Neuronal stem cell (in vitro differentiated cells): ENCODE measurements at regions not wholly inside any gene's neighbourhood (a gene's known extent, or its start where the extent isn't known, plus 50 kb on each side); places are given as distances from the start of the nearest gene placed in this dataset.

ENCODE experiments used
- DNase-seq: peaks from one replicate; pipeline ENCODE4 v3.0.0-alpha.2; 2013; ENCODE audit warnings: low spot score
- H2AFZ ChIP-seq: one replicate; pipeline ENCODE4 v1.6.1; 2013; ENCODE audit warnings: mild to moderate bottlenecking, low read length, inconsistent platforms
- H2AK5ac ChIP-seq: 2 replicates; pipeline ENCODE4 v1.6.1; 2013; ENCODE audit warnings: low read depth, mild to moderate bottlenecking, inconsistent platforms, low read length, moderate library complexity, mixed read lengths
- H2BK120ac ChIP-seq: 2 replicates; pipeline ENCODE4 v1.6.1; 2013; ENCODE audit warnings: low read depth, mild to moderate bottlenecking, inconsistent platforms, low read length, moderate library complexity, mixed read lengths
- H2BK12ac ChIP-seq: one replicate; pipeline ENCODE4 v1.6.1; 2013; ENCODE audit warnings: low read length, inconsistent platforms
- H2BK15ac ChIP-seq: 2 replicates; pipeline ENCODE4 v1.6.1; 2013; ENCODE audit warnings: mild to moderate bottlenecking, low read length, inconsistent platforms, mixed read lengths
- H2BK5ac ChIP-seq: one replicate; pipeline ENCODE4 v1.6.1; 2013; ENCODE audit warnings: inconsistent platforms, mild to moderate bottlenecking, low read length, moderate library complexity
- H3K14ac ChIP-seq: one replicate; pipeline ENCODE4 v1.6.1; 2013; ENCODE audit warnings: low read length, inconsistent platforms
- H3K18ac ChIP-seq: 2 replicates; pipeline ENCODE4 v1.6.1; 2013; ENCODE audit warnings: low read length, inconsistent platforms
- H3K23ac ChIP-seq: 2 replicates; pipeline ENCODE4 v1.6.1; 2013; ENCODE audit warnings: low read depth, mild to moderate bottlenecking, mixed read lengths, low read length, inconsistent platforms; ENCODE audit not compliant: poor library complexity
- H3K27ac ChIP-seq: replicated peaks from 3 replicates; pipeline ENCODE4 v1.5.1; 2013; ENCODE audit warnings: low read length, inconsistent platforms
- H3K27me3 ChIP-seq, 3 experiments: 2 replicates each; pipeline ENCODE4 v1.6.1; 2013; ENCODE audit warnings: low read length in 3 of 3, mild to moderate bottlenecking in 2 of 3, inconsistent platforms in 1 of 3, low read depth in 1 of 3, mixed read lengths in 1 of 3, moderate library complexity in 1 of 3; ENCODE audit not compliant: control insufficient read depth in 3 of 3, insufficient read depth in 3 of 3
- H3K36me3 ChIP-seq, 2 donors: replicated peaks in 1 of 2; 2 replicates each; pipeline ENCODE4 v1.6.1; 2013; ENCODE audit warnings: low read length in 2 of 2; ENCODE audit not compliant: control insufficient read depth in 2 of 2, insufficient read depth in 2 of 2
- H3K4ac ChIP-seq: 2 replicates; pipeline ENCODE4 v1.6.1; 2013; ENCODE audit warnings: inconsistent platforms, mild to moderate bottlenecking, low read length, moderate library complexity
- H3K4me1 ChIP-seq, 2 donors: 1 replicate in 1 of 2; 2 replicates in 1 of 2; pipeline ENCODE4 v1.6.1; 2013; ENCODE audit warnings: low read length in 2 of 2, low read depth in 1 of 2; ENCODE audit not compliant: control insufficient read depth in 2 of 2, insufficient read depth in 1 of 2
- H3K4me2 ChIP-seq: one replicate; pipeline ENCODE4 v1.6.1; 2013; ENCODE audit warnings: mild to moderate bottlenecking, low read length, inconsistent platforms; ENCODE audit not compliant: insufficient read depth, poor library complexity, severe bottlenecking
- H3K4me3 ChIP-seq, 2 donors: 2 replicates each; pipeline ENCODE4 v1.5.1; 2013; ENCODE audit warnings: low read length in 2 of 2, mild to moderate bottlenecking in 2 of 2, inconsistent platforms in 1 of 2, moderate library complexity in 1 of 2
- H3K79me1 ChIP-seq: one replicate; pipeline ENCODE4 v1.6.1; 2013; ENCODE audit warnings: low read depth, mild to moderate bottlenecking, inconsistent platforms, low read length, moderate library complexity
- H3K9ac ChIP-seq: one replicate; pipeline ENCODE4 v1.6.1; 2013; ENCODE audit warnings: mild to moderate bottlenecking, low read depth, low read length, inconsistent platforms; ENCODE audit not compliant: poor library complexity
- H3K9me3 ChIP-seq, 2 donors: replicated peaks in 1 of 2; 2 replicates each; pipeline versions ENCODE3 to v1.6.1; 2013; ENCODE audit warnings: low read length in 2 of 2, mild to moderate bottlenecking in 2 of 2, inconsistent platforms in 1 of 2, low read depth in 1 of 2, mixed read lengths in 1 of 2, moderate library complexity in 1 of 2; ENCODE audit not compliant: control insufficient read depth in 2 of 2, insufficient read depth in 1 of 2
- H4K8ac ChIP-seq: one replicate; pipeline ENCODE4 v1.6.1; 2013; ENCODE audit warnings: low read depth, mild to moderate bottlenecking, inconsistent platforms, low read length, moderate library complexity
- H4K91ac ChIP-seq: one replicate; pipeline ENCODE4 v1.6.1; 2013; ENCODE audit warnings: low read length, low read depth, mild to moderate bottlenecking, inconsistent platforms; ENCODE audit not compliant: poor library complexity
- WGBS, 2 donors: extraction: QIAGEN DNeasy Blood & Tissue Kit; methylation state at CpG; one replicate each; pipeline ENCODE4 v1.1.7; 2013; ENCODE audit warnings: missing lambda C conversion rate in 2 of 2, mixed read lengths in 1 of 2; ENCODE audit not compliant: insufficient read length in 2 of 2, insufficient replicate concordance in 1 of 2; ENCODE audit errors: extremely low coverage in 2 of 2; 5-methylcytosine and 5-hydroxymethylcytosine counted together

GRCh38 chr2:146251328-146251727 is 1593.5 kb upstream of the ACVR2A start:
- H4K91ac ChIP-seq, result no peak overlapping the region
- H3K4me3 ChIP-seq, result no peak overlapping the region
- H3K27ac ChIP-seq, result no peak overlapping the region
- H3K79me1 ChIP-seq, result no peaks in the 10 kb centered on the region
- H4K8ac ChIP-seq, result no peak overlapping the region
- no peak overlapping the region for H2BK120ac ChIP-seq
- H3K23ac ChIP-seq, result no peak overlapping the region
- no CpG with 5 or more reads among the region's 3 CpGs for WGBS, 2 donors
- no peak overlapping the region for H3K4ac ChIP-seq
- H3K36me3 ChIP-seq, result no peaks in the 10 kb centered on the region
- no peak overlapping the region for H2BK12ac ChIP-seq
- no peak overlapping the region for H3K9ac ChIP-seq
- no peaks in the 10 kb centered on the region for H3K9me3 ChIP-seq
- no peak overlapping the region for H3K14ac ChIP-seq
- H2AK5ac ChIP-seq, result no peak overlapping the region
- H3K18ac ChIP-seq, result no peak overlapping the region
- H2BK5ac ChIP-seq, result no peak overlapping the region
- no peaks in the 10 kb centered on the region for H3K27me3 ChIP-seq
- DNase-seq, result no peak
- no peak overlapping the region for H2AFZ ChIP-seq
- no peak overlapping the region for H3K4me2 ChIP-seq
- H3K4me1 ChIP-seq, result no peaks in the 10 kb centered on the region
- H2BK15ac ChIP-seq, result no peak overlapping the region

- no peak overlapping the region for H3K4ac ChIP-seq
- no peak for DNase-seq
- no peaks in the 10 kb centered on the region for H3K9me3 ChIP-seq
- H3K14ac ChIP-seq, result no peak overlapping the region
- H2AK5ac ChIP-seq, result no peak overlapping the region
- H2BK120ac ChIP-seq, result no peak overlapping the region
- no peaks in the 10 kb centered on the region for H3K79me1 ChIP-seq
- no peaks in the 10 kb centered on the region for H3K4me1 ChIP-seq
- H3K4me3 ChIP-seq, result no peak overlapping the region
- no peak overlapping the region for H4K8ac ChIP-seq
- H2BK12ac ChIP-seq, result no peak overlapping the region
- no peak overlapping the region for H3K18ac ChIP-seq
- no peak overlapping the region for H3K4me2 ChIP-seq
- H2BK5ac ChIP-seq, result no peak overlapping the region
- H3K27me3 ChIP-seq, result no peaks in the 10 kb centered on the region
- no peak overlapping the region for H3K27ac ChIP-seq
- WGBS, 2 donors, result no CpG with 5 or more reads among the region's 1 CpG
- no peak overlapping the region for H2AFZ ChIP-seq
- no peak overlapping the region for H2BK15ac ChIP-seq
- H3K36me3 ChIP-seq, result no peaks in the 10 kb centered on the region
- no peak overlapping the region for H3K23ac ChIP-seq
- no peak overlapping the region for H4K91ac ChIP-seq
- no peak overlapping the region for H3K9ac ChIP-seq
Measured at GRCh38 chr2:146246736-146247523, 1597.9 kb upstream of the ACVR2A start.

- Histone ChIP-seq H3K9ac (no peak overlapping the region), H3K4me1 (no peaks in the 10 kb centered on the region), H3K79me1 (no peaks in the 10 kb centered on the region), H3K27ac (no peak overlapping the region), H3K4ac (no peak overlapping the region), H2BK120ac (no peak overlapping the region), H4K8ac (no peak overlapping the region), H2BK12ac (no peak overlapping the region), H2BK15ac (no peak overlapping the region), H2BK5ac (no peak overlapping the region), H4K91ac (no peak overlapping the region), H3K9me3 (no peaks in the 10 kb centered on the region), H3K4me3 (no peak overlapping the region), H3K14ac (no peak overlapping the region), H3K18ac (no peak overlapping the region), H2AK5ac (no peak overlapping the region), H3K36me3 (no peaks in the 10 kb centered on the region), H3K4me2 (no peak overlapping the region), H3K27me3 (no peaks in the 10 kb centered on the region), H3K23ac (no peak overlapping the region), H2AFZ (no peak overlapping the region)
- WGBS, 2 donors, result no CpG with 5 or more reads among the region's 3 CpGs
- DNase-seq, result no peak
Measured at GRCh38 chr2:146246002-146246735, 1598.7 kb upstream of the ACVR2A start.

DNA sequence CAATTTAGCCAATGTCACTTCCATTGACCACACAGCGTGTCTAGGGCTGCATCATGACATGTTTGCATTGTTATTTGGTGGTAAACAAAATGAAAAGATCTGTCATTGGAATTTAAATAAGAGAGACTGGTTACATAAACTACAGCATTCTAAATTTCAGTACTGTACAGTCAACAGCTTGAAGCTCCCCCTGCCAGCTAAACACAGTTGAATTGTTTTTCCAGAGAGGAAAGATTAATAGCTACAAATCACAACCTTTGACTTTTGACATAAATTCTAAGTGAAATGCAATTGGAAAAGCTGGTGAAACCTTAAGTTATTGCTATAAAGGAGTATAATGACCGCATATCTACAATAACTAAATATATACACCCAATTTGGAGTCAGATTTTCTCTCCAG is 1600.0 kb upstream of the ACVR2A start:
- H2AK5ac ChIP-seq, result no peak overlapping the region
- H3K27me3 ChIP-seq, result no peaks in the 10 kb centered on the region
- no peak overlapping the region for H4K8ac ChIP-seq
- no peaks in the 10 kb centered on the region for H3K4me1 ChIP-seq
- H3K4me2 ChIP-seq, result no peak overlapping the region
- WGBS, 2 donors, result no CpG with 5 or more reads among the region's 2 CpGs
- no peak overlapping the region for H2BK15ac ChIP-seq
- DNase-seq, result no peak
- H2BK12ac ChIP-seq, result no peak overlapping the region
- no peak overlapping the region for H3K23ac ChIP-seq
- no peak overlapping the region for H3K14ac ChIP-seq
- H3K27ac ChIP-seq, result no peak overlapping the region
- H3K9ac ChIP-seq, result no peak overlapping the region
- H2BK5ac ChIP-seq, result no peak overlapping the region
- H3K18ac ChIP-seq, result no peak overlapping the region
- H3K4me3 ChIP-seq, result no peak overlapping the region
- H2AFZ ChIP-seq, result no peak overlapping the region
- H3K9me3 ChIP-seq, result no peaks in the 10 kb centered on the region
- no peak overlapping the region for H2BK120ac ChIP-seq
- H3K36me3 ChIP-seq, result no peaks in the 10 kb centered on the region
- H3K4ac ChIP-seq, result no peak overlapping the region
- no peaks in the 10 kb centered on the region for H3K79me1 ChIP-seq
- no peak overlapping the region for H4K91ac ChIP-seq
